ENCODE measurements at regions not wholly inside any gene's neighbourhood (a gene's known extent, or its start where the extent isn't known, plus 50 kb on each side); places are given as distances from the start of the nearest gene placed in this dataset.

- Histone ChIP-seq H4K20me1 (ENCODE audit: control insufficient read depth, insufficient read depth, low read depth, low read length) (no peaks in the 10 kb centered on the region), H3K4me3 (ENCODE audit: low read length) (no peak overlapping the region), H3K4me2 (ENCODE audit: low read length) (no peak overlapping the region), H3K27me3 (ENCODE audit: control insufficient read depth, low read length) (no peaks in the 10 kb centered on the region), H3K79me2 (ENCODE audit: control insufficient read depth, low read length) (no peaks in the 10 kb centered on the region), H3K27ac (ENCODE audit: low read depth, low read length) (no peak overlapping the region), H3K4me1 (ENCODE audit: control insufficient read depth, low read length) (no peaks in the 10 kb centered on the region), H3K9me2 (replicated peaks; ENCODE audit: control insufficient read depth, low read length) (no peaks in the 10 kb centered on the region), H3K9me3 (ENCODE audit: control insufficient read depth, insufficient read depth, low read length) (peaks cover 4% of the 10 kb centered on the region; the same call in 1 of the 2 replicates), H3K36me3 (ENCODE audit: control insufficient read depth, low read length) (no peaks in the 10 kb centered on the region), H3F3A (ENCODE audit: control insufficient read depth, insufficient read depth) (no peaks in the 10 kb centered on the region)
- TF ChIP-seq EZH2phosphoT487 (IDR thresholded peaks at IDR 0.05; ENCODE audit: borderline replicate concordance, low read length) (no peak), CTCF (IDR thresholded peaks at IDR 0.05; ENCODE audit: low read depth, low read length, poor library complexity, severe bottlenecking) (no peak)
These were observed 2183.6 kb upstream of the CELF4 start for GRCh38 chr18:39749154-39749553.

DNA sequence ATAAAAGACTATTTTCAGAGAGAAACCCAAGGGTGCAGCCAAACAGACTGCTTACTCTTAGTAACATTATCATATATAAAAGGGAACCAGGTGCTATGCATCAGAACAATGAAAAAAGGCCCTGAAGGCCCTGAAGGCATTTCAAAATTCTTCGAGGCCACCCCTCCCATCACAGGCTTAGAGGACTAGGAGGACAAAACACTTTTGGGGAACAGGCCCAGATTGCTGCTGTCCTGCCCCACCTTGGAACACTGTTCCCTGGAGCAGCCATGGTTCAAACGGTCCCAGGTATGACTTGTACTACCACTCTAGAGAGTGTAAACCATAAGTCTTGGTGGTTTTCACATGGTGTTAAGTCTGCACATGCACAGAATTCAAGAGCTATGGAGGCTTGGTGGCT, 2183.1 kb upstream of the CELF4 start:
- H3K4me3 ChIP-seq (ENCODE audit: low read length) = no peak overlapping the region
- no peaks in the 10 kb centered on the region for H3K9me2 ChIP-seq (replicated peaks; ENCODE audit: control insufficient read depth, low read length)
- H3K4me1 ChIP-seq (ENCODE audit: control insufficient read depth, low read length) = no peaks in the 10 kb centered on the region
- H3K36me3 ChIP-seq (ENCODE audit: control insufficient read depth, low read length) = no peaks in the 10 kb centered on the region
- no peak overlapping the region for H3K27ac ChIP-seq (ENCODE audit: low read depth, low read length)
- H3K27me3 ChIP-seq (ENCODE audit: control insufficient read depth, low read length) = no peaks in the 10 kb centered on the region
- no peaks in the 10 kb centered on the region for H4K20me1 ChIP-seq (ENCODE audit: control insufficient read depth, insufficient read depth, low read depth, low read length)
- H3K9me3 ChIP-seq (ENCODE audit: control insufficient read depth, insufficient read depth, low read length) = peaks cover 4% of the 10 kb centered on the region; the same call in 1 of the 2 replicates
- no peak overlapping the region for H3K4me2 ChIP-seq (ENCODE audit: low read length)
- no peaks in the 10 kb centered on the region for H3F3A ChIP-seq (ENCODE audit: control insufficient read depth, insufficient read depth)
- no peak for TF ChIP-seq CTCF (IDR thresholded peaks at IDR 0.05; ENCODE audit: low read depth, low read length, poor library complexity, severe bottlenecking)
- TF ChIP-seq EZH2phosphoT487 (IDR thresholded peaks at IDR 0.05; ENCODE audit: borderline replicate concordance, low read length) = no peak
- no peaks in the 10 kb centered on the region for H3K79me2 ChIP-seq (ENCODE audit: control insufficient read depth, low read length)

GRCh38 chr18:39746201-39746600, 2180.6 kb upstream of the CELF4 start:
- Histone ChIP-seq H3K9me2 (replicated peaks; ENCODE audit: control insufficient read depth, low read length) (no peaks in the 10 kb centered on the region), H3K4me3 (ENCODE audit: low read length) (no peak overlapping the region), H3K9me3 (ENCODE audit: control insufficient read depth, insufficient read depth, low read length) (peaks cover 4% of the 10 kb centered on the region; the same call in 1 of the 2 replicates), H4K20me1 (ENCODE audit: control insufficient read depth, insufficient read depth, low read depth, low read length) (no peaks in the 10 kb centered on the region), H3K4me1 (ENCODE audit: control insufficient read depth, low read length) (no peaks in the 10 kb centered on the region), H3K27ac (ENCODE audit: low read depth, low read length) (no peak overlapping the region), H3K36me3 (ENCODE audit: control insufficient read depth, low read length) (no peaks in the 10 kb centered on the region), H3K27me3 (ENCODE audit: control insufficient read depth, low read length) (no peaks in the 10 kb centered on the region), H3F3A (ENCODE audit: control insufficient read depth, insufficient read depth) (no peaks in the 10 kb centered on the region), H3K4me2 (ENCODE audit: low read length) (no peak overlapping the region), H3K79me2 (ENCODE audit: control insufficient read depth, low read length) (no peaks in the 10 kb centered on the region)
- no peak for TF ChIP-seq EZH2phosphoT487 (IDR thresholded peaks at IDR 0.05; ENCODE audit: borderline replicate concordance, low read length)
- no peak for TF ChIP-seq CTCF (IDR thresholded peaks at IDR 0.05; ENCODE audit: low read depth, low read length, poor library complexity, severe bottlenecking)

- no peak overlapping the region for H3K27ac ChIP-seq (ENCODE audit: low read depth, low read length)
- no peaks in the 10 kb centered on the region for H3F3A ChIP-seq (ENCODE audit: control insufficient read depth, insufficient read depth)
- H3K79me2 ChIP-seq (ENCODE audit: control insufficient read depth, low read length) = no peaks in the 10 kb centered on the region
- H4K20me1 ChIP-seq (ENCODE audit: control insufficient read depth, insufficient read depth, low read depth, low read length) = no peaks in the 10 kb centered on the region
- H3K9me3 ChIP-seq (ENCODE audit: control insufficient read depth, insufficient read depth, low read length) = no peaks in the 10 kb centered on the region
- no peaks in the 10 kb centered on the region for H3K27me3 ChIP-seq (ENCODE audit: control insufficient read depth, low read length)
- H3K9me2 ChIP-seq (replicated peaks; ENCODE audit: control insufficient read depth, low read length) = no peaks in the 10 kb centered on the region
- H3K36me3 ChIP-seq (ENCODE audit: control insufficient read depth, low read length) = no peaks in the 10 kb centered on the region
- H3K4me3 ChIP-seq (ENCODE audit: low read length) = no peak overlapping the region
- H3K4me1 ChIP-seq (ENCODE audit: control insufficient read depth, low read length) = no peaks in the 10 kb centered on the region
- H3K4me2 ChIP-seq (ENCODE audit: low read length) = no peak overlapping the region
- TF ChIP-seq CTCF (IDR thresholded peaks at IDR 0.05; ENCODE audit: low read depth, low read length, poor library complexity, severe bottlenecking) = no peak
- no peak for TF ChIP-seq EZH2phosphoT487 (IDR thresholded peaks at IDR 0.05; ENCODE audit: borderline replicate concordance, low read length)
These were observed 2177.9 kb upstream of the CELF4 start for GRCh38 chr18:39743463-39743862.

Data from DOHH2 (cell line).